GM10266 (cell line): ENCODE measurements at regions not wholly inside any gene's neighbourhood (a gene's known extent, or its start where the extent isn't known, plus 50 kb on each side); places are given as distances from the start of the nearest gene placed in this dataset.
A peak's percentile ranks its signal among the peaks of the same experiment; 100 is the strongest.

Experiments
- DNase-seq: peaks from one replicate; pipeline ENCODE4 v3.0.0; 2012; ENCODE audit errors: extremely low spot score
- CTCF ChIP-seq: IDR thresholded peaks from 2 replicates; pipeline ENCODE4 v1.5.1; 2012; ENCODE audit warnings: mild to moderate bottlenecking, low read depth; ENCODE audit not compliant: control insufficient read depth, insufficient read depth; ENCODE audit errors: missing control alignments

GRCh38 chr9:109889456-109889855 is 109.5 kb downstream of the PALM2AKAP2 start:
- no peak for DNase-seq
- TF ChIP-seq CTCF: no peak

GRCh38 chr9:109893241-109893640 is 113.2 kb downstream of the PALM2AKAP2 start:
- no peak for DNase-seq
- no peak for TF ChIP-seq CTCF

DNA sequence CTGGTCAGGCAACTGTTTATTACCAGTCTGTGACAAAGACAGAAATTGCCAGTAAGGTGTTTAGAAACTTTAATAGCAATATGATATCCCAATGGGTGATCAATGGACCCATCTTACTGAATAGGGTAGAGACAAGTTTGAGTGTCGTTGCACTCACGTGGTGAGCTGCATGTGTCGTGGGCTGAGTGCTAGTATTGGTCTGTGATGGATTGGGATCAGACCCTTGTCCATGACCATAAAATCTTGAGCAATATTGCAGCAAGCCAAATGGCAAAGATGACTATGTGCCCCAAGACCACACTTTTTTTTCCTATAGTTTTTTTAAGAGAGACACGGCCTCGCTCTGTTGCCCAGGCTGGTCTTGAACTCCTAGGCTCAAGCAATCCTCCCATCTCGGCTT is 114.5 kb downstream of the PALM2AKAP2 start:
- TF ChIP-seq CTCF: no peak
- DNase-seq: no peak

DNA sequence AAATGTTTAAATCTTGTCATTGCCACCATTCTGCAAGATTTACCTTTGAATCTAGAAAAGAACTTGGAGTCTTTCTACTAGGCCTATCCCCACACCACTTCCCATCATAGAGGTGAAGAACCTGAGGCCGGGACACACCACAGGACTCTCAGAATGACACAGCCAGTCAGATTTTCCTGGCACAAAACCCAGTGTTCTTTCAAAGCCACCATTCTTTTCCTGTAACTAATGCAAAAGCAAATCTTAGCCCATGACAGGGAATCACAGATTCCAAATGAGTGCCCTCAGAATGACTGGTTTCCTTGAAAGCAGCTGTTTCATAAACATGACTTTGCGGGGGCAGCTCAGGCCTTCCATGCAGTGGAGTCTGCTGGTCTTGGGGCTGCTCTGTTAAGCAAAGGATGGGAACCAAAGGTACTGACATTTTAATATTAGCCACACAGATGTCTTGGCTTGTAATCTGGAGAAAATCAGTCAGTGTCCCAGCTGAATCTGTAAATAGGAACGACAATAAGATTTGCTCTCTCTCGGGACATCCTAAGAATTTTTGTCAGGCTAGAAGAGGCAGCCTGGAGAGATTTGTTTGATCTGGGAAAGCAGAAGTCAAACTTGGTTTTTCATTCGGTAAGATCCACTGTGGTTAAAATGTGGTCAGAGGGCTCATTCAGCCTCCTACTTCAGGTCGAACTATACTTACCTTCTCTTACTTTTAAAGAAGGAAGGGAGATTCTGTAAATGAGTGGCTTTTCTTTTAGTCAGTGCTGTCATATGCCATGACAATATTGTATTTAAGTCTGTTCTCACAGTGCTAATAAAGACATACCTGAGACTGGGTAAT is 115.1 kb downstream of the PALM2AKAP2 start:
- peak; percentile 24 for DNase-seq

GRCh38 chr9:109901201-109901600 is 121.2 kb downstream of the PALM2AKAP2 start:
- DNase-seq: no peak

More for the DNA sequence above, 115.1 kb downstream of the PALM2AKAP2 start:
- TF ChIP-seq CTCF: no peak

GRCh38 chr9:109903515-109904138 is 123.6 kb downstream of the PALM2AKAP2 start:
- peak; percentile 79 for TF ChIP-seq CTCF
- DNase-seq: peak; percentile 50

More at GRCh38 chr9:109901201-109901600, 121.2 kb downstream of the PALM2AKAP2 start:
- no peak for TF ChIP-seq CTCF

DNA sequence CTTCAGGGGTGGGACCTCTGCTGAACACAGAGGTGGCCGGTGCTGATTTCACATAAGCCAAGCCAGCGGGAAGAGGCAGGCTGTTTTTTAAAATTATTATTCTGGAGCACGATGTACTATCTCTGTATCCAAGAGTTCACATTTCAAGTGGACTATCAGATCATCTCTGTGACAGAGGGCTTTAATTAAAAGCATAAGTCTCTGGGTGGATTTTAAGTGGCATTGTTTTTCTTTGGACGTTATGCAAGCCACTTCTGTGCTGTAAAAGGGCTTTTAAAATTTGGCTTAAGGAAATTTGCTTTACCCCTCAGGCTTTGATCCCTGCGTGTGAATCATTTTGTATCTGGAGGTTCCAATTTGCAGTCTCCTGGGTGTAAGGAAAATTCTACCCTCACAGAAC is 124.7 kb downstream of the PALM2AKAP2 start:
- DNase-seq: no peak
- no peak for TF ChIP-seq CTCF
